Upper lobe of left lung (tissue), 6 donors: ENCODE measurements at regions not wholly inside any gene's neighbourhood (a gene's known extent, or its start where the extent isn't known, plus 50 kb on each side); places are given as distances from the start of the nearest gene placed in this dataset.
"Not testable (repeated sequence)": the region's sequence is repeated elsewhere in the genome, so short reads cannot be mapped to it uniquely, and the experiment has no call there.

ENCODE experiments used
- ATAC-seq, 2 donors: fragments of 200-7000 bp; cut with Tn5 transposase; one replicate each; pipeline ENCODE4 v1.9.1; 2022; ENCODE audit warnings: mild to moderate bottlenecking in 2 of 2, moderate library complexity in 2 of 2; ENCODE audit not compliant: low FRiP score in 2 of 2
- DNase-seq, 2 donors: peaks; one replicate each; pipeline ENCODE4 v3.0.0-alpha.2; 2019 to 2020
- H3K27ac ChIP-seq, 4 donors: fragments of 200-600 bp; sonication (generic); one replicate each; pipeline ENCODE4 v1.5.1; 2016 to 2019
- H3K27me3 ChIP-seq, 4 donors: fragments of 200-600 bp; sonication (generic); one replicate each; pipeline ENCODE4 v1.5.1; 2017 to 2019
- H3K36me3 ChIP-seq, 4 donors: fragments of 200-600 bp; sonication (generic); one replicate each; pipeline ENCODE4 v1.5.1; 2016 to 2019
- H3K4me1 ChIP-seq, 4 donors: fragments of 200-600 bp; sonication (generic); one replicate each; pipeline ENCODE4 v1.5.1; 2018 to 2019
- H3K4me3 ChIP-seq, 4 donors: fragments of 200-600 bp; sonication (generic); one replicate each; pipeline ENCODE4 v1.5.1; 2017 to 2019; ENCODE audit warnings: mild to moderate bottlenecking in 2 of 4, moderate library complexity in 1 of 4
- H3K9me3 ChIP-seq, 4 donors: fragments of 200-600 bp; sonication (generic); one replicate each; pipeline ENCODE4 v1.5.1; 2018 to 2019
- EP300 ChIP-seq, 4 donors: sonication (generic); formaldehyde crosslinking; IDR thresholded peaks; one replicate each; pipeline ENCODE4 v1.5.1; 2017; ENCODE audit warnings: antibody characterized with exemption in 4 of 4, control low read depth in 2 of 4
- POLR2A ChIP-seq, 4 donors: fragments of 450-650 bp; IDR thresholded peaks; one replicate each; pipeline ENCODE4 v1.5.1; 2016 to 2017; ENCODE audit warnings: antibody characterized with exemption in 4 of 4, mild to moderate bottlenecking in 2 of 4
- POLR2AphosphoS5 ChIP-seq, 2 donors: sonication (generic); formaldehyde crosslinking; IDR thresholded peaks; one replicate each; pipeline ENCODE4 v1.5.1; 2017; ENCODE audit warnings: antibody characterized with exemption in 2 of 2
- WGBS, 2 donors: methylation state at CpG; one replicate each; pipeline ENCODE4 v1.1.5; 2017 to 2018; 5-methylcytosine and 5-hydroxymethylcytosine counted together
- small RNA-seq, 4 donors: library from RNA; depleted of rRNA; stranded (forward); fragments of <200 nt; gene quantifications; one replicate each; pipeline ENCODE3, GENCODE V24; 2016
- TF ChIP-seq, protein P1 (sequence below), 6 experiments: fragments of 450-650 bp in 4 of 6; fragments of 200-600 bp in 2 of 6; sonication (generic) in 2 of 6; IDR thresholded peaks; one replicate each; pipeline ENCODE4 v1.5.1; 2016 to 2019; ENCODE audit warnings: antibody characterized with exemption in 6 of 6
- donor health status: DM: no; HTN: no; CAD: no; lungs with moderate emphysema.
- donor health status: DM: no; HTN: yes; CAD: no; lungs with severe emphysema.

DNA sequence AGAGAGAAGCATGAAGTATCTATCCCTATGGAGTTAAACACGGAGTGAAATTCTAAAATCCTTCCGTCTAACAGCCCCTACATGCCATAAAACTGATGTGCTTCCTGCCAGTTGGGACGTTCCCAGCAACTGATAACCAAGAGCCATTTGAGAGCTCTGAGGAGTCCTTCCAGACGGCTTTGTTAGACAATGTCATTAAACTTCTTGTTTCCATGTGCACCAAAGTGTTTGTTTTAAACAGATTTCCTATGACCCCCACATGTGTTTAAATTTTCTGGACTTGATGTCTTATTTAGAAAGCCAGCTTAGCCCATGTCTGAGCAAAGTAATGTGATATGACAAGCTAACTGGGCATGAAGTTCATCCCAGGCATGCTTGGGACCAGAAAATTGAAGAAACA, 57.2 kb upstream of the LPAR1 start:
- Histone ChIP-seq H3K4me1 (peaks cover 0 to 4% (median 0%) of the 10 kb centered on the region in 4 donors), H3K9me3 (no peaks in the 10 kb centered on the region), H3K27ac (no peak overlapping the region), H3K27me3 (no peaks in the 10 kb centered on the region), H3K36me3 (no peaks in the 10 kb centered on the region), H3K4me3 (no peak overlapping the region)
- TF ChIP-seq POLR2AphosphoS5 (IDR thresholded peaks at IDR 0.05) = no peak
- TF ChIP-seq, protein P1, sequence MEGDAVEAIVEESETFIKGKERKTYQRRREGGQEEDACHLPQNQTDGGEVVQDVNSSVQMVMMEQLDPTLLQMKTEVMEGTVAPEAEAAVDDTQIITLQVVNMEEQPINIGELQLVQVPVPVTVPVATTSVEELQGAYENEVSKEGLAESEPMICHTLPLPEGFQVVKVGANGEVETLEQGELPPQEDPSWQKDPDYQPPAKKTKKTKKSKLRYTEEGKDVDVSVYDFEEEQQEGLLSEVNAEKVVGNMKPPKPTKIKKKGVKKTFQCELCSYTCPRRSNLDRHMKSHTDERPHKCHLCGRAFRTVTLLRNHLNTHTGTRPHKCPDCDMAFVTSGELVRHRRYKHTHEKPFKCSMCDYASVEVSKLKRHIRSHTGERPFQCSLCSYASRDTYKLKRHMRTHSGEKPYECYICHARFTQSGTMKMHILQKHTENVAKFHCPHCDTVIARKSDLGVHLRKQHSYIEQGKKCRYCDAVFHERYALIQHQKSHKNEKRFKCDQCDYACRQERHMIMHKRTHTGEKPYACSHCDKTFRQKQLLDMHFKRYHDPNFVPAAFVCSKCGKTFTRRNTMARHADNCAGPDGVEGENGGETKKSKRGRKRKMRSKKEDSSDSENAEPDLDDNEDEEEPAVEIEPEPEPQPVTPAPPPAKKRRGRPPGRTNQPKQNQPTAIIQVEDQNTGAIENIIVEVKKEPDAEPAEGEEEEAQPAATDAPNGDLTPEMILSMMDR (IDR thresholded peaks at IDR 0.05) = no peak
- TF ChIP-seq POLR2A (IDR thresholded peaks at IDR 0.05) = no peak
- TF ChIP-seq EP300 (IDR thresholded peaks at IDR 0.05) = no peak
- ATAC-seq (peak in 1 of 2 donors; percentile 58), DNase-seq (no peak)
- 58 to 59% methylated on average over 4 of the region's 4 CpGs for WGBS, 2 donors

DNA sequence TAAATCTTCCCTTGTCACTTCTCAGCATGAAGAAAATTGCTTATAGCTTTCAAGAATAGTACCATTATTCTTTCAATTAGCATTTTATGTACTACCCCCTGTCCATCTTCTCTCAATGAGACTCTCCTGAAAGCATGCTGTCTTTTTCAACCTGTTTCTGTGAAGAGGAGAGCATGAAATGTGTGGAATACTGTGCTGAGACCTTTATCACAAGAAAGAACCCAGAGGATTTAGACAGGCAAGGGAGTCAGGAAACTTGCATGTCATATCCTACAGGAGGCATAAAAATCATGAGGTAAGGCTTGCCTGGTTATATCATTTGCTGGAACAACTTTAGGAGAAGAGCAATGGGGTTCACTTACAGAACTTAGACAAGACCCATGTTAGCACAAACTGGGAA, 56.7 kb upstream of the LPAR1 start:
- Histone ChIP-seq H3K4me1 (peaks cover 0 to 4% (median 0%) of the 10 kb centered on the region in 4 donors), H3K9me3 (no peaks in the 10 kb centered on the region), H3K27ac (peak overlapping the region in 1 of 4 donors; percentile 11), H3K36me3 (no peaks in the 10 kb centered on the region), H3K27me3 (no peaks in the 10 kb centered on the region), H3K4me3 (no peak overlapping the region)
- ATAC-seq (peak in 1 of 2 donors; percentile 11), DNase-seq (no peak)
- TF ChIP-seq, protein P1 (IDR thresholded peaks at IDR 0.05) = no peak
- TF ChIP-seq POLR2AphosphoS5 (IDR thresholded peaks at IDR 0.05) (no peak), EP300 (IDR thresholded peaks at IDR 0.05) (no peak), POLR2A (IDR thresholded peaks at IDR 0.05) (no peak)

DNA sequence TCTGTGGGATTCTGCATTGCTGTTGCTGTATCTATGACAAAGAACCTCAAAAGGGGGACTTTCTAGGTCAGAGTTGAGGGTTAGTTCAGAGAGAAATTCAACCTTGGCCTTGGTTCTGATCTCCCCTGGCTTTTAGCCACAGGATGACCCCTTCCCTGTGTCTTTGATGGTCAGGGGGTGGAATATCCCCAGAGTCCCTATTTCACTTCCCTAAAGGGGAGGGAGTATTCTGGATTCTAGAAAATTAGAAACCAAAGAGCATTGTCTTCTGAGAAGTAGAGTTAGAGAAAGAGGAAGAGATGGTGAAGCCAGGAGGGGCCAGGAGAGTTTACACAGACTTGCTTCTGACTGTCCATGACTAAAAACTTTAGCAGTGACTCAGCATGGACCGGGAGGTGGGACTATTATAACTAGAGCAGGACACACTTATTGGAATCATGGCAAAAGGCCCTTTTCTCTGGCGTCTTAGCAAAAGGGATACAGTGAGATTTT, 56.2 kb upstream of the LPAR1 start:
- no peaks in the 10 kb centered on the region for H3K9me3 ChIP-seq
- H3K27me3 ChIP-seq = no peaks in the 10 kb centered on the region
- peak in 1 of 2 donors; percentile 55 for DNase-seq
- H3K4me3 ChIP-seq = no peak overlapping the region
- TF ChIP-seq, protein P1 (IDR thresholded peaks at IDR 0.05) = no peak
- TF ChIP-seq EP300 (IDR thresholded peaks at IDR 0.05) (no peak), POLR2A (IDR thresholded peaks at IDR 0.05) (no peak), POLR2AphosphoS5 (IDR thresholded peaks at IDR 0.05) (no peak)
- H3K27ac ChIP-seq = peak overlapping the region in 1 of 4 donors; percentile 43
- H3K36me3 ChIP-seq = no peaks in the 10 kb centered on the region
- H3K4me1 ChIP-seq = peaks cover 0 to 4% (median 0%) of the 10 kb centered on the region in 4 donors
- WGBS, 2 donors = 30 to 42% methylated on average over 2 of the region's 2 CpGs
- ATAC-seq = peak in 1 of 2 donors; percentile 94

DNA sequence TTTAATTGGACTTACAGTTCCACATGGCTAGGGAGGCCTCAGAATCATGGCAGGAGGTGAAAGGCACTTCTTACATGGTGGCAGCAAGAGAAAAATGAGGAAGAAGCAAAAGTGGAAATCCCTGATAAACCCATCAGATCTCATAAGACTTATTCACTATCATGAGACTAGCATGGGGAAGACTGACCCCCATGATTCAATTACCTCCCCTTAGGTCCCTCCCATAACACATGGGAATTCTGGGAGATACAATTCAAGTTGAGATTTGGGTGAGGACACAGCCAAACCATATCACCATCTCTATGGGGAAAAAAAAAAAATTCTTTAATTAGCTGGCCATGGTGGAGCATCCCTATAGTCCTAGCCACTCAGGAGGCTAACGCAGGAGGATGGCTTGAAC, 53.9 kb upstream of the LPAR1 start:
- H3K4me3 ChIP-seq, H3K9me3 ChIP-seq, H3K36me3 ChIP-seq, H3K27ac ChIP-seq, H3K4me1 ChIP-seq, DNase-seq, H3K27me3 ChIP-seq, ATAC-seq: not testable (repeated sequence)
- WGBS, 2 donors = 97% methylated on average over 1 of the region's 1 CpG

Small RNAs in the stretch of these regions (small RNA-seq; reads per million reads assigned to genes)
- 0 to 0.99 (median 0) reads per million in 4 donors for gene MIR7702
- gene RNY4P18 = 0 to 0.29 (median 0.16) reads per million in 4 donors
